GM19372 (cell line): ENCODE measurements at regions not wholly inside any gene's neighbourhood (a gene's known extent, or its start where the extent isn't known, plus 50 kb on each side); places are given as distances from the start of the nearest gene placed in this dataset.

Source experiments
- ATAC-seq: cut with Tn5 transposase; IDR thresholded peaks from one replicate; pipeline ENCODE4 v1.9.1; 2021; ENCODE audit warnings: mild to moderate bottlenecking, low read depth, moderate library complexity; ENCODE audit not compliant: unreplicated experiment

- no peak for ATAC-seq
These were observed 2082.3 kb upstream of the CELF4 start for GRCh38 chr18:39647627-39648534.

GRCh38 chr18:39638224-39638623 is 2072.6 kb upstream of the CELF4 start:
- no peak for ATAC-seq

GRCh38 chr18:39636931-39637330 is 2071.3 kb upstream of the CELF4 start:
- no peak for ATAC-seq

GRCh38 chr18:39635966-39636365 is 2070.4 kb upstream of the CELF4 start:
- ATAC-seq = no peak

GRCh38 chr18:39635192-39635591 is 2069.6 kb upstream of the CELF4 start:
- ATAC-seq = no peak

- no peak for ATAC-seq
These were observed 2062.3 kb upstream of the CELF4 start for GRCh38 chr18:39627936-39628335.

GRCh38 chr18:39624961-39625360 is 2059.4 kb upstream of the CELF4 start:
- no peak for ATAC-seq

GRCh38 chr18:39622431-39622830 is 2056.8 kb upstream of the CELF4 start:
- ATAC-seq = no peak

- ATAC-seq = no peak
These were observed 2055.1 kb upstream of the CELF4 start for GRCh38 chr18:39620551-39621168.

GRCh38 chr18:39618265-39619003 is 2052.8 kb upstream of the CELF4 start:
- ATAC-seq = no peak

GRCh38 chr18:39611381-39612100 is 2045.9 kb upstream of the CELF4 start:
- ATAC-seq = no peak

GRCh38 chr18:39607034-39607433 is 2041.4 kb upstream of the CELF4 start:
- ATAC-seq = no peak

- no peak for ATAC-seq
These were observed 2039.2 kb upstream of the CELF4 start for GRCh38 chr18:39604836-39605235.

GRCh38 chr18:39602131-39602530 is 2036.5 kb upstream of the CELF4 start:
- ATAC-seq = no peak

- ATAC-seq = no peak
These were observed 2035.3 kb upstream of the CELF4 start for GRCh38 chr18:39600894-39601293.

- ATAC-seq = no peak
These were observed 2033.7 kb upstream of the CELF4 start for GRCh38 chr18:39599251-39599650.

- no peak for ATAC-seq
These were observed 2031.3 kb upstream of the CELF4 start for GRCh38 chr18:39596891-39597290.

- no peak for ATAC-seq
These were observed 2030.6 kb upstream of the CELF4 start for GRCh38 chr18:39596221-39596620.

- no peak for ATAC-seq
These were observed 2028.6 kb upstream of the CELF4 start for GRCh38 chr18:39594206-39594605.

- ATAC-seq = no peak
These were observed 2026.1 kb upstream of the CELF4 start for GRCh38 chr18:39591649-39592048.

GRCh38 chr18:39589496-39589895 is 2023.9 kb upstream of the CELF4 start:
- no peak for ATAC-seq
